ENCODE measurements at regions not wholly inside any gene's neighbourhood (a gene's known extent, or its start where the extent isn't known, plus 50 kb on each side); places are given as distances from the start of the nearest gene placed in this dataset.
A peak's percentile ranks its signal among the peaks of the same experiment; 100 is the strongest.

DNA sequence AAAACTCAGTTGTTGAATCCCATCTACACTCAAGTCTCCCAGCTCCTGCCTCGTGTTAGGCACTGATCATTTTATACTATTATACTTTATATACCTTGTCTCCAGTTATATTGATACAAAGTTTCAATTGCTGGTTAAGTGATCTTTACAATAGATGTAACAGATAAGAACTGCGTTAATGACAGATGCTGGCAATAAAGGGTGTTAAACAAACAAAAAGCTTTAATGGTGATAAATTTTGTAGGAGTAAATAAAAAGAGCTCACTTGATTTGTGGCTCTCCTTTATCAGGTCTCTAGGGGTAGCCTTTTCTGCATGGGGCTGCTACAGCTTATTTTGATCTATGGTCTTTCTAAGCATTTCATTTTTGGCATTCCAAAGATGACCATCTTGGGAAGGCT lies 106.9 kb upstream of the GAREM1 start:
- Histone ChIP-seq H3K9ac (ENCODE audit: insufficient read depth, low read depth, low read length) (no peak overlapping the region), H3K9me3 (ENCODE audit: low read length) (no peaks in the 10 kb centered on the region), H4K20me1 (ENCODE audit: insufficient read depth, low read length) (no peaks in the 10 kb centered on the region), H3K27me3 (ENCODE audit: control insufficient read depth in 1 of 2, insufficient read depth in 2 of 2, low read length in 2 of 2) (peaks cover 0 to 11% of the 10 kb centered on the region in 2 experiments; a peak in 1 of 5 replicates), H3K4me2 (ENCODE audit: low read depth, low read length) (no peak overlapping the region), H3K27ac (ENCODE audit: extremely low read length, insufficient read depth, low read length) (no peak overlapping the region), H3K4me1 (ENCODE audit: insufficient read depth, low read length) (no peaks in the 10 kb centered on the region), H3K4me3 (replicated peaks in 1 of 3; ENCODE audit: insufficient read depth in 1 of 3, low read depth in 2 of 3, low read length in 3 of 3) (no peak overlapping the region), H2AFZ (ENCODE audit: low read length) (no peak overlapping the region), H3K79me2 (ENCODE audit: insufficient read depth, low read length) (no peaks in the 10 kb centered on the region), H3K36me3 (replicated peaks in 1 of 2; ENCODE audit: control insufficient read depth in 1 of 2, insufficient read depth in 2 of 2, low read length in 2 of 2) (no peaks in the 10 kb centered on the region)
- BruUV-seq (replicated peaks): no TSS peak
- ATAC-seq (no peak), DNase-seq (ENCODE audit: low spot score) (no peak), FAIRE-seq (no peak)
- no peak for TF ChIP-seq ZNF703 (CRISPR knock-in tag; IDR thresholded peaks at IDR 0.05; ENCODE audit: borderline replicate concordance)
- TF ChIP-seq KDM3A (CRISPR knock-in tag; IDR thresholded peaks at IDR 0.05; ENCODE audit: low read depth): no peak
- TF ChIP-seq ISL2 (CRISPR knock-in tag; IDR thresholded peaks at IDR 0.05): no peak
- TF ChIP-seq, protein P1, sequence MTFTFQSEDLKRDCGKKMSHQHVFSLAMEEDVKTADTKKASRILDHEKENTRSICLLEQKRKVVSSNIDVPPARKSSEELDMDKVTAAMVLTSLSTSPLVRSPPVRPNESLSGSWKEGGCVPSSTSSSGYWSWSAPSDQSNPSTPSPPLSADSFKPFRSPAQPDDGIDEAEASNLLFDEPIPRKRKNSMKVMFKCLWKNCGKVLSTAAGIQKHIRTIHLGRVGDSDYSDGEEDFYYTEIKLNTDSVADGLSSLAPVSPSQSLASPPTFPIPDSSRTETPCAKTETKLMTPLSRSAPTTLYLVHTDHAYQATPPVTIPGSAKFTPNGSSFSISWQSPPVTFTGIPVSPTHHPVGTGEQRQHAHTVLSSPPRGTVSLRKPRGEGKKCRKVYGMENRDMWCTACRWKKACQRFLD (CRISPR knock-in tag; IDR thresholded peaks at IDR 0.05; ENCODE audit: borderline replicate concordance): no peak
- TF ChIP-seq ZNF468 (CRISPR knock-in tag; IDR thresholded peaks at IDR 0.05): no peak
- no peak for TF ChIP-seq TBX2 (CRISPR knock-in tag; IDR thresholded peaks at IDR 0.05; ENCODE audit: borderline replicate concordance)
- CTCF ChIA-PET (ENCODE audit: low intra/inter-chr PET ratio, low total read pairs): no interaction called here
- intact Hi-C loops (cut with micrococcal nuclease; ENCODE audit: unreplicated experiment) (loop anchor here (2.0 to 10.0 kb wide), 2 partner anchors 57 to 353 kb away; no protein-coding TSS in a partner anchor), in situ Hi-C loops (cut with HindIII; ENCODE audit: extremely low pct_ligation_motif_present, low pct_unique_long_range_greater_than_20kb) (no loop called here)
- 1% methylated on average over 2 of the region's 2 CpGs for WGBS (ENCODE audit: low lambda C conversion rate)
- POLR2A ChIA-PET: no interaction called here

DNA sequence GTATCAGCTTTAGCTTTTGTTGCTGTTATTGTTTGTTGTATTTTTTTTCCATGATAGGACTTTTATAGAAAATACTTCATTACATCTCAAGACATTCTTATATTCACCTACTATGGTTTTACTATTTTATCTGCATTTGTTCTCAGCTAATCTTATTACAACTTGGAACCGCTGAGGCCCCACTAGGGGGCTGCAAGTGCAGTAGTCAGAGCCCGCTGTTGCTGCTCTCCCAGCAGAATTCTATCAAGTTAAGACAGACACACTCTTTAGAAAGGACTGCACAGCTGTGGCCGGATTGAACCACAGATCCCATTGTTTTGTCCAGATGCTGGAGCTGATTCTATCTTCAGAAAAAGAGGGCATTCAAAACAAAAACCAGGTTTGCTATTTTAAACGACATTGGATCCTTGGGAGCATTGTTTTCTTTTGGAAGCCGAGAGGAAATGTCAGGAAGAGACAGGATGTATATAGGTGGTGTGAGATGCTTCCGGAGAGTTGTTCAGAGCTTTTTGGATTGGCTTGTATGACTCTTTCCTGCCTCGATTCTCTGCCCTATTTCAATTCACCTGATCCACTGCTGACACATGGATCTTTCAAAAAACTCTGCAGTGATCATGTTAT lies 105.7 kb upstream of the GAREM1 start:
- no peaks in the 10 kb centered on the region for H3K36me3 ChIP-seq (replicated peaks in 1 of 2; ENCODE audit: control insufficient read depth in 1 of 2, insufficient read depth in 2 of 2, low read length in 2 of 2)
- peak; percentile 29 for DNase-seq (ENCODE audit: low spot score)
- TF ChIP-seq, protein P2, sequence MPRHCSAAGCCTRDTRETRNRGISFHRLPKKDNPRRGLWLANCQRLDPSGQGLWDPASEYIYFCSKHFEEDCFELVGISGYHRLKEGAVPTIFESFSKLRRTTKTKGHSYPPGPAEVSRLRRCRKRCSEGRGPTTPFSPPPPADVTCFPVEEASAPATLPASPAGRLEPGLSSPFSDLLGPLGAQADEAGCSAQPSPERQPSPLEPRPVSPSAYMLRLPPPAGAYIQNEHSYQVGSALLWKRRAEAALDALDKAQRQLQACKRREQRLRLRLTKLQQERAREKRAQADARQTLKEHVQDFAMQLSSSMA (CRISPR knock-in tag; IDR thresholded peaks at IDR 0.05): no peak
- TF ChIP-seq, protein P3, sequence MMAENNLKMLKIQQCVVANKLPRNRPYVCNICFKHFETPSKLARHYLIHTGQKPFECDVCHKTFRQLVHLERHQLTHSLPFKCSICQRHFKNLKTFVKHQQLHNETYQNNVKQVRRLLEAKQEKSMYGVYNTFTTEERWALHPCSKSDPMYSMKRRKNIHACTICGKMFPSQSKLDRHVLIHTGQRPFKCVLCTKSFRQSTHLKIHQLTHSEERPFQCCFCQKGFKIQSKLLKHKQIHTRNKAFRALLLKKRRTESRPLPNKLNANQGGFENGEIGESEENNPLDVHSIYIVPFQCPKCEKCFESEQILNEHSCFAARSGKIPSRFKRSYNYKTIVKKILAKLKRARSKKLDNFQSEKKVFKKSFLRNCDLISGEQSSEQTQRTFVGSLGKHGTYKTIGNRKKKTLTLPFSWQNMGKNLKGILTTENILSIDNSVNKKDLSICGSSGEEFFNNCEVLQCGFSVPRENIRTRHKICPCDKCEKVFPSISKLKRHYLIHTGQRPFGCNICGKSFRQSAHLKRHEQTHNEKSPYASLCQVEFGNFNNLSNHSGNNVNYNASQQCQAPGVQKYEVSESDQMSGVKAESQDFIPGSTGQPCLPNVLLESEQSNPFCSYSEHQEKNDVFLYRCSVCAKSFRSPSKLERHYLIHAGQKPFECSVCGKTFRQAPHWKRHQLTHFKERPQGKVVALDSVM (CRISPR knock-in tag; IDR thresholded peaks at IDR 0.05): no peak
- TF ChIP-seq REL (CRISPR knock-in tag; conservative IDR thresholded peaks at IDR 0.05) (no peak), ZNF264 (CRISPR knock-in tag; IDR thresholded peaks at IDR 0.05) (no peak), SRF (IDR thresholded peaks at IDR 0.05; ENCODE audit: low read depth, low read length) (no peak), EEA1 (CRISPR knock-in tag; IDR thresholded peaks at IDR 0.05; ENCODE audit: borderline replicate concordance) (no peak)
- TF ChIP-seq, protein P4, sequence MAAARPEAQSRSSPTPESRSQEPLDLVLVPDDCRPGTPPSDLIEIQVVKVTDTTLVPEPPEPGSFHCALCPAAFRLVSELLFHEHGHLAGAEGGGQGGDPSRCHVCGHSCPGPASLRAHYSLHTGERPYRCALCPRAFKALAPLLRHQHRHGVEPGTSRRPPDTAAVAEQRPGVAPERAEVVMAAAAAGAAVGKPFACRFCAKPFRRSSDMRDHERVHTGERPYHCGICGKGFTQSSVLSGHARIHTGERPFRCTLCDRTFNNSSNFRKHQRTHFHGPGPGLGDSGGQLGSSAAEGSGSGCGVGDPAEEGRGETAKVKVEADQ (CRISPR knock-in tag; IDR thresholded peaks at IDR 0.05; ENCODE audit: borderline replicate concordance): no peak

More for the DNA sequence above, 105.7 kb upstream of the GAREM1 start:
- BruUV-seq (replicated peaks): no TSS peak
- intact Hi-C loops (cut with micrococcal nuclease; ENCODE audit: unreplicated experiment) (loop anchor here (2.0 to 10.0 kb wide), 2 partner anchors 58 to 354 kb away; no protein-coding TSS in a partner anchor), in situ Hi-C loops (cut with HindIII; ENCODE audit: extremely low pct_ligation_motif_present, low pct_unique_long_range_greater_than_20kb) (no loop called here)
- FAIRE-seq (no peak), ATAC-seq (peak; percentile 93)
- Histone ChIP-seq H4K20me1 (ENCODE audit: insufficient read depth, low read length) (no peaks in the 10 kb centered on the region), H3K4me3 (replicated peaks in 1 of 3; ENCODE audit: insufficient read depth in 1 of 3, low read depth in 2 of 3, low read length in 3 of 3) (no peak overlapping the region), H3K9me3 (ENCODE audit: low read length) (no peaks in the 10 kb centered on the region), H3K4me1 (ENCODE audit: insufficient read depth, low read length) (no peaks in the 10 kb centered on the region), H3K27ac (ENCODE audit: extremely low read length, insufficient read depth, low read length) (no peak overlapping the region), H3K79me2 (ENCODE audit: insufficient read depth, low read length) (no peaks in the 10 kb centered on the region), H2AFZ (ENCODE audit: low read length) (no peak overlapping the region), H3K4me2 (ENCODE audit: low read depth, low read length) (0 out of 2 replicates have a peak overlapping the region, but pooled peaks have one; percentile 8), H3K27me3 (ENCODE audit: control insufficient read depth in 1 of 2, insufficient read depth in 2 of 2, low read length in 2 of 2) (peaks cover 0 to 11% of the 10 kb centered on the region in 2 experiments; a peak in 1 of 5 replicates), H3K9ac (ENCODE audit: insufficient read depth, low read depth, low read length) (no peak overlapping the region)
- WGBS (ENCODE audit: low lambda C conversion rate): 5% methylated on average over 7 of the region's 7 CpGs
- ChIA-PET CTCF (ENCODE audit: low intra/inter-chr PET ratio, low total read pairs) (interaction anchor here (1.4 kb wide), 1 partner anchor 343 kb away, joined by 5 read pairs; no protein-coding TSS in a partner anchor), POLR2A (no interaction called here)
